ENCODE measurements at regions not wholly inside any gene's neighbourhood (a gene's known extent, or its start where the extent isn't known, plus 50 kb on each side); places are given as distances from the start of the nearest gene placed in this dataset.
"Not testable (repeated sequence)": the region's sequence is repeated elsewhere in the genome, so short reads cannot be mapped to it uniquely, and the experiment has no call there.

- ChIA-PET CTCF (interaction anchor here (0.5 to 0.7 kb wide), 2 partner anchors 18 to 970 kb away, joined by 3 read pairs; no protein-coding TSS in a partner anchor), POLR2A (ENCODE audit: low non-redundant PET) (no interaction called here)
- TF ChIP-seq, protein P1, sequence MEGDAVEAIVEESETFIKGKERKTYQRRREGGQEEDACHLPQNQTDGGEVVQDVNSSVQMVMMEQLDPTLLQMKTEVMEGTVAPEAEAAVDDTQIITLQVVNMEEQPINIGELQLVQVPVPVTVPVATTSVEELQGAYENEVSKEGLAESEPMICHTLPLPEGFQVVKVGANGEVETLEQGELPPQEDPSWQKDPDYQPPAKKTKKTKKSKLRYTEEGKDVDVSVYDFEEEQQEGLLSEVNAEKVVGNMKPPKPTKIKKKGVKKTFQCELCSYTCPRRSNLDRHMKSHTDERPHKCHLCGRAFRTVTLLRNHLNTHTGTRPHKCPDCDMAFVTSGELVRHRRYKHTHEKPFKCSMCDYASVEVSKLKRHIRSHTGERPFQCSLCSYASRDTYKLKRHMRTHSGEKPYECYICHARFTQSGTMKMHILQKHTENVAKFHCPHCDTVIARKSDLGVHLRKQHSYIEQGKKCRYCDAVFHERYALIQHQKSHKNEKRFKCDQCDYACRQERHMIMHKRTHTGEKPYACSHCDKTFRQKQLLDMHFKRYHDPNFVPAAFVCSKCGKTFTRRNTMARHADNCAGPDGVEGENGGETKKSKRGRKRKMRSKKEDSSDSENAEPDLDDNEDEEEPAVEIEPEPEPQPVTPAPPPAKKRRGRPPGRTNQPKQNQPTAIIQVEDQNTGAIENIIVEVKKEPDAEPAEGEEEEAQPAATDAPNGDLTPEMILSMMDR (conservative IDR thresholded peaks at IDR 0.05; ENCODE audit: low read depth) = no peak
- no peak overlapping the region for H3K27ac ChIP-seq
- DNase-seq (ENCODE audit: low spot score) = no peak
Measured at GRCh38 chr2:176923205-176923604, 289.4 kb upstream of the HNRNPA3 start.

DNA sequence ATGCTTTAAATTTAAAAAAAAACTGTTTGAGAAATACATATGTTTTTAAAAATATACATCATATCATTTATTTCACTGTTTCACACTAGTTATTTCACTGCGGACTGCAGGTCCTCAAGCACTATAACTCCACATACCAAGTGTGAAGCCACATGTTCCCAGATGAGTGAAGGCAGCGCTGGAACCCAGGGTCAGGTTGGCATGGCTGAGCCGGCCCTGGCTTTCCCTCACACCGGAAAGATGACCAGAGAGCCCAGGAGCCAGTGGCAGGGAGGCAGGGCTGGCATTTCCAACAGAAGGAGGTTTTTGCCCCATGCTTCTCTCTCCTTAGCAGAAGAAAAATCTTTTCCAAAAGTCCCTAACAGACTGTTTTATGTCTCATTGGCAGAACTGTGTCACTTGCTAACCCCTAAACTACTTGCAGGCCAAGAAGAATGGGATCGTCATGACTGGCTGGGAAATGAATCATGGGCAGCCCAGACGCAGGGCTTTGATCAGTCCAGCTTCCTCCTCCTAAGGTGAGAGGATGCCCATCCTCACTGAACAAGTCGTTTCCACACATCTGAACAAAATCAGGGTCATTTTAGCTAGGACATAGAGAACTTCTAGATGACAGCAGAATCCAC is 287.6 kb upstream of the HNRNPA3 start:
- CTCF ChIA-PET = no interaction called here
- no peak overlapping the region for H3K27ac ChIP-seq
- no peak for DNase-seq (ENCODE audit: low spot score)
- POLR2A ChIA-PET (ENCODE audit: low non-redundant PET) = no interaction called here
- TF ChIP-seq, protein P1 (conservative IDR thresholded peaks at IDR 0.05; ENCODE audit: low read depth) = no peak

DNA sequence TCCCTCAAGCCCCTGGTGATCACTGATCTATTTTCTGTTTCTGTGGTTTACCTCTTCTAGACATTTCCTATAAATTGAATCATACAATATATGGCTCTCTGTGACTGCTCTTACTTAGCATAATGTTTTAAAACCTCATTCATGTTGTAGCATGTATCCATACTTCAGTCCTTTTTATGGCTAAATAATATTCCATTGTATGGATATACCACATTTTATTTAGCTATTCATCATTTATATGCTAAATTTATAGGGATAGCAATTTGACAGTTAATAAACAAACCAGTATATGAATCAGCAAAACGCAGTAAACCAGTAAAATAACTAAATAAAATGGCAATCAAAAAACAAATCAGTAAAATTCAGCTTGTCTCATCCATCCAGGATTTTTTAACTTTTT is 286.1 kb upstream of the HNRNPA3 start:
- POLR2A ChIA-PET (ENCODE audit: low non-redundant PET) = no interaction called here
- CTCF ChIA-PET = no interaction called here
- TF ChIP-seq, protein P1 (conservative IDR thresholded peaks at IDR 0.05; ENCODE audit: low read depth) = no peak

GRCh38 chr2:176929387-176929786 is 283.2 kb upstream of the HNRNPA3 start:
- CTCF ChIA-PET = interaction anchor here (0.6 kb wide), 1 partner anchor 50 kb away, joined by 3 read pairs; no protein-coding TSS in a partner anchor
- POLR2A ChIA-PET (ENCODE audit: low non-redundant PET); H3K27ac ChIP-seq; DNase-seq (ENCODE audit: low spot score): not testable (repeated sequence)

More for the DNA sequence above, 286.1 kb upstream of the HNRNPA3 start:
- DNase-seq (ENCODE audit: low spot score) = no peak
- H3K27ac ChIP-seq = no peak overlapping the region

GRCh38 chr2:176931588-176932563 is 280.7 kb upstream of the HNRNPA3 start:
- DNase-seq (ENCODE audit: low spot score) = peak; percentile 75
- TF ChIP-seq, protein P1 (conservative IDR thresholded peaks at IDR 0.05; ENCODE audit: low read depth) = no peak
- ChIA-PET CTCF (interaction anchor here (0.7 to 1.9 kb wide), 2 partner anchors 12 to 217 kb away, joined by 3 to 6 read pairs; no protein-coding TSS in a partner anchor), POLR2A (ENCODE audit: low non-redundant PET) (no interaction called here)
- H3K27ac ChIP-seq = no peak overlapping the region

- ChIA-PET CTCF (no interaction called here), POLR2A (ENCODE audit: low non-redundant PET) (no interaction called here)
- TF ChIP-seq, protein P1 (conservative IDR thresholded peaks at IDR 0.05; ENCODE audit: low read depth) = no peak
- DNase-seq (ENCODE audit: low spot score) = no peak
- no peak overlapping the region for H3K27ac ChIP-seq
Measured at GRCh38 chr2:176934131-176934530, 278.5 kb upstream of the HNRNPA3 start.

All from RWPE1 (cell line).